ENCODE measurements at regions not wholly inside any gene's neighbourhood (a gene's known extent, or its start where the extent isn't known, plus 50 kb on each side); places are given as distances from the start of the nearest gene placed in this dataset.

- in situ Hi-C loops (cut with HindIII; ENCODE audit: low sequenced_read_pairs): no loop called here
- no peak for TF ChIP-seq CTCF (IDR thresholded peaks at IDR 0.05; ENCODE audit: low read depth, low read length, missing control alignments)
- H3K4me3 ChIP-seq (ENCODE audit: low read depth, low read length): no peak overlapping the region
- no peak for DNase-seq (ENCODE audit: low read depth)
Observed at GRCh38 chr18:68234131-68234530, 480.8 kb downstream of the TMX3 start.

- no peak for DNase-seq (ENCODE audit: low read depth)
- in situ Hi-C loops (cut with HindIII; ENCODE audit: low sequenced_read_pairs): no loop called here
- no peak for TF ChIP-seq CTCF (IDR thresholded peaks at IDR 0.05; ENCODE audit: low read depth, low read length, missing control alignments)
- no peak overlapping the region for H3K4me3 ChIP-seq (ENCODE audit: low read depth, low read length)
Observed at GRCh38 chr18:68233018-68233417, 481.9 kb downstream of the TMX3 start.

- TF ChIP-seq CTCF (IDR thresholded peaks at IDR 0.05; ENCODE audit: low read depth, low read length, missing control alignments): no peak
- H3K4me3 ChIP-seq (ENCODE audit: low read depth, low read length): no peak overlapping the region
- no peak for DNase-seq (ENCODE audit: low read depth)
- in situ Hi-C loops (cut with HindIII; ENCODE audit: low sequenced_read_pairs): no loop called here
Observed at GRCh38 chr18:68229351-68229750, 485.6 kb downstream of the TMX3 start.

DNA sequence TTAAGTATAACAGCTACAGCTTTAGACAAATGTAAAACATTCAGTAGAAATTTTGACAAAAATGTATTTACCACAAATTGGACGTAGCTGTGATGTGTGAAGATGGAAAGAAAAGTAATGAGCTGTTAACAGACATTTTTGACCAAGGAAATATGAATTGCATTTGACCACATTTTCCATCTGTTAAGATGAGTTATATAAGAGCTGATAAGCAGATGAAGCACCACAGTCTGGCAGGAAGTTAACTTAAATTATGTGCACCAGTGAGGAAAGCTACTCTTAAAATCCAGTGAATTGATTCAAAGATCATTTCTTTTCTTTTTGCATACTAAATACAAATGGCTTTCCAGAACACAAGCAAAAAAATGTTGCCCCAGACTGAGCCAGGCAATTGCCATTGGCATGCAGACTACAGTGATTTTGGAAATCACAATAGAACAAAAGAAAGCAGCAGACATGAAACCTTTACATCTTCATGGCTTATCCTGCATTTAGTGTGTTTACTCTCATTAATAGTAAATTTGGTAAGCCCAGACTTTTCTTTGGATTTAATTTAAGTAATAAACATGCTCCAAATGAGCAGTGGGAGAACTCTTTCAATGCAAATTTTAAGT lies 493.7 kb downstream of the TMX3 start:
- DNase-seq (ENCODE audit: low read depth): no peak
- in situ Hi-C loops (cut with HindIII; ENCODE audit: low sequenced_read_pairs): no loop called here
- no peak overlapping the region for H3K4me3 ChIP-seq (ENCODE audit: low read depth, low read length)
- TF ChIP-seq CTCF (IDR thresholded peaks at IDR 0.05; ENCODE audit: low read depth, low read length, missing control alignments): no peak

GRCh38 chr18:68220458-68220857 lies 494.4 kb downstream of the TMX3 start:
- in situ Hi-C loops (cut with HindIII; ENCODE audit: low sequenced_read_pairs): no loop called here
- no peak for TF ChIP-seq CTCF (IDR thresholded peaks at IDR 0.05; ENCODE audit: low read depth, low read length, missing control alignments)

GRCh38 chr18:68219872-68220271 lies 495.0 kb downstream of the TMX3 start:
- in situ Hi-C loops (cut with HindIII; ENCODE audit: low sequenced_read_pairs): no loop called here
- no peak overlapping the region for H3K4me3 ChIP-seq (ENCODE audit: low read depth, low read length)
- no peak for DNase-seq (ENCODE audit: low read depth)
- no peak for TF ChIP-seq CTCF (IDR thresholded peaks at IDR 0.05; ENCODE audit: low read depth, low read length, missing control alignments)

More at GRCh38 chr18:68220458-68220857, 494.4 kb downstream of the TMX3 start:
- DNase-seq (ENCODE audit: low read depth): no peak
- H3K4me3 ChIP-seq (ENCODE audit: low read depth, low read length): no peak overlapping the region

All from astrocyte of the cerebellum (primary cell).